Thyroid gland (tissue), 4 donors: ENCODE measurements at regions not wholly inside any gene's neighbourhood (a gene's known extent, or its start where the extent isn't known, plus 50 kb on each side); places are given as distances from the start of the nearest gene placed in this dataset.

Source experiments
- DNase-seq, 2 donors: peaks; one replicate each; pipeline ENCODE4 v3.0.0-alpha.2; 2019
- H3K27ac ChIP-seq, 3 donors: fragments of 200-600 bp; sonication (generic); 1 replicate in 2 of 3; 2 replicates in 1 of 3; pipeline ENCODE4 v1.5.1; 2016 to 2019; ENCODE audit warnings: mild to moderate bottlenecking in 1 of 3, moderate library complexity in 1 of 3
- H3K27me3 ChIP-seq: fragments of 200-600 bp; sonication (generic); one replicate; pipeline ENCODE4 v1.5.1; 2019
- H3K36me3 ChIP-seq, 2 donors: fragments of 200-600 bp; sonication (generic); one replicate each; pipeline ENCODE4 v1.5.1; 2016 to 2019
- H3K4me1 ChIP-seq, 2 donors: fragments of 200-600 bp; sonication (generic); one replicate each; pipeline ENCODE4 v1.5.1; 2017 to 2019
- H3K4me3 ChIP-seq, 3 donors: fragments of 200-600 bp; sonication (generic); replicated peaks in 1 of 3; 1 replicate in 2 of 3; 2 replicates in 1 of 3; pipeline ENCODE4 v1.5.1; 2016; ENCODE audit warnings: mild to moderate bottlenecking in 1 of 3
- H3K9me3 ChIP-seq: fragments of 200-600 bp; sonication (generic); one replicate; pipeline ENCODE4 v1.5.1; 2017
- POLR2A ChIP-seq, 2 donors: fragments of 450-650 bp; IDR thresholded peaks; one replicate each; pipeline ENCODE4 v1.6.1; 2017; ENCODE audit warnings: antibody characterized with exemption in 2 of 2, mild to moderate bottlenecking in 2 of 2, moderate library complexity in 1 of 2
- WGBS, 2 donors: methylation state at CpG; one replicate each; pipeline ENCODE4 v1.1.5; 2017; 5-methylcytosine and 5-hydroxymethylcytosine counted together
- intact Hi-C: fragments of 100-400 bp; cut with DNase I; formaldehyde crosslinking; loops from one replicate; pipeline ENCODE4 v1.15.1; 2023
- TF ChIP-seq, protein P1 (sequence below), 6 experiments: fragments of 200-600 bp in 3 of 6; fragments of 450-650 bp in 3 of 6; sonication (generic) in 3 of 6; IDR thresholded peaks; one replicate each; pipeline ENCODE4 v1.5.1; 2016 to 2019; ENCODE audit warnings: antibody characterized with exemption in 6 of 6, mild to moderate bottlenecking in 2 of 6, inconsistent platforms in 1 of 6, moderate library complexity in 1 of 6

DNA sequence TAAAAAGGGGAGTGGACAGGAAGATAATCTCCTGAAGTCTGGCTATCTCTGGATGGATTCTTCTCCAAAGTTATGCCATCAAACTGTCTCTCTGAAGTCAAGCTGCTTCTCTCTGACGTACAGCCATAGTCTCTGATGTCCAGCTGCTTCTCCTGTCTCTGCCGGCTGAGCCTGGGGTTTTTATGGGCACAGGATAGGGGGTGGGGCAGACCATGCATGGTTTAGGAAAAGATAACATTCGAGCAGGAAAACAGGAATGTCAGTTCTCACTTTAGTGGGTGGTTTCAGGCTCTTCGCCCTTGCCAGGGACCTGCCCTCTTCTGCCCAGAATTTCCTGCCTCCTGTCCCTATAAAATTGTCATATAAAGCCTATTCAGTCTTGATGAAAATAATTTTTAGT is 110.9 kb upstream of the ROBO1 start:
- Histone ChIP-seq H3K27ac (no peak overlapping the region), H3K4me3 (no peak overlapping the region), H3K9me3 (no peaks in the 10 kb centered on the region), H3K4me1 (no peaks in the 10 kb centered on the region), H3K27me3 (no peaks in the 10 kb centered on the region), H3K36me3 (no peaks in the 10 kb centered on the region)
- intact Hi-C loops = no loop called here
- no peak for TF ChIP-seq POLR2A (IDR thresholded peaks at IDR 0.05)
- TF ChIP-seq, protein P1, sequence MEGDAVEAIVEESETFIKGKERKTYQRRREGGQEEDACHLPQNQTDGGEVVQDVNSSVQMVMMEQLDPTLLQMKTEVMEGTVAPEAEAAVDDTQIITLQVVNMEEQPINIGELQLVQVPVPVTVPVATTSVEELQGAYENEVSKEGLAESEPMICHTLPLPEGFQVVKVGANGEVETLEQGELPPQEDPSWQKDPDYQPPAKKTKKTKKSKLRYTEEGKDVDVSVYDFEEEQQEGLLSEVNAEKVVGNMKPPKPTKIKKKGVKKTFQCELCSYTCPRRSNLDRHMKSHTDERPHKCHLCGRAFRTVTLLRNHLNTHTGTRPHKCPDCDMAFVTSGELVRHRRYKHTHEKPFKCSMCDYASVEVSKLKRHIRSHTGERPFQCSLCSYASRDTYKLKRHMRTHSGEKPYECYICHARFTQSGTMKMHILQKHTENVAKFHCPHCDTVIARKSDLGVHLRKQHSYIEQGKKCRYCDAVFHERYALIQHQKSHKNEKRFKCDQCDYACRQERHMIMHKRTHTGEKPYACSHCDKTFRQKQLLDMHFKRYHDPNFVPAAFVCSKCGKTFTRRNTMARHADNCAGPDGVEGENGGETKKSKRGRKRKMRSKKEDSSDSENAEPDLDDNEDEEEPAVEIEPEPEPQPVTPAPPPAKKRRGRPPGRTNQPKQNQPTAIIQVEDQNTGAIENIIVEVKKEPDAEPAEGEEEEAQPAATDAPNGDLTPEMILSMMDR (IDR thresholded peaks at IDR 0.05) = no peak
- DNase-seq = no peak
- 85 to 91% methylated on average over 4 of the region's 4 CpGs for WGBS, 2 donors

GRCh38 chr3:79874646-79875045 is 106.8 kb upstream of the ROBO1 start:
- H3K9me3 ChIP-seq = no peaks in the 10 kb centered on the region
- H3K27ac ChIP-seq = no peak overlapping the region
- intact Hi-C loops = no loop called here
- DNase-seq = no peak
- WGBS, 2 donors = 89 to 90% methylated on average over 4 of the region's 4 CpGs
- H3K4me1 ChIP-seq = no peaks in the 10 kb centered on the region
- H3K27me3 ChIP-seq = no peaks in the 10 kb centered on the region
- no peaks in the 10 kb centered on the region for H3K36me3 ChIP-seq
- no peak for TF ChIP-seq POLR2A (IDR thresholded peaks at IDR 0.05)
- TF ChIP-seq, protein P1 (IDR thresholded peaks at IDR 0.05) = no peak
- H3K4me3 ChIP-seq = no peak overlapping the region

DNA sequence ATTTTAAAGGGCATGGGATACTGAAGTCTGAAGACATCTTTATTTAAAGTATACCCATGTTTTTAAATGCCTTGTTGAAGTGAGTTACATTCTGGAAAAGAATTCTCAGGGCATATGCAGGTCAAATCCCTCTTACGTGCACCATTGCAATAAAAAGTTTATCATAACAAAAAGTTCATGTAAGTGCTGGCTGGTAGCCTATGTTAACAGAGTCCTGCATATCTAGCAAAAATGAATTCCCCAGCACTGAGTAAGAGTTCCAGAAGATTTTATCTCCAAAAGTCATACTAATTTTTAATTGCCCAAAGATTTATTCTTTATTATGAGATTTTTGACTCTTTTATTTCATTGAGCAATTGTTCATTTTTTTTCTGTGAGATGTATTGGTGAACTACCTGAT is 104.7 kb upstream of the ROBO1 start:
- Histone ChIP-seq H3K4me3 (no peak overlapping the region), H3K27ac (no peak overlapping the region), H3K27me3 (no peaks in the 10 kb centered on the region), H3K36me3 (no peaks in the 10 kb centered on the region), H3K4me1 (no peaks in the 10 kb centered on the region), H3K9me3 (no peaks in the 10 kb centered on the region)
- TF ChIP-seq, protein P1 (IDR thresholded peaks at IDR 0.05) = no peak
- no peak for TF ChIP-seq POLR2A (IDR thresholded peaks at IDR 0.05)
- 25 to 27% methylated on average over 1 of the region's 1 CpG for WGBS, 2 donors
- no peak for DNase-seq
- intact Hi-C loops = no loop called here

- 75 to 81% methylated on average over 1 of the region's 1 CpG for WGBS, 2 donors
- Histone ChIP-seq H3K9me3 (no peaks in the 10 kb centered on the region), H3K36me3 (no peaks in the 10 kb centered on the region), H3K4me1 (no peaks in the 10 kb centered on the region), H3K27ac (no peak overlapping the region), H3K27me3 (no peaks in the 10 kb centered on the region), H3K4me3 (no peak overlapping the region)
- intact Hi-C loops = no loop called here
- no peak for DNase-seq
- TF ChIP-seq, protein P1 (IDR thresholded peaks at IDR 0.05) = no peak
- TF ChIP-seq POLR2A (IDR thresholded peaks at IDR 0.05) = no peak
These were observed 103.9 kb upstream of the ROBO1 start for GRCh38 chr3:79871656-79872055.

GRCh38 chr3:79870313-79870620 is 102.5 kb upstream of the ROBO1 start:
- no peaks in the 10 kb centered on the region for H3K9me3 ChIP-seq
- TF ChIP-seq, protein P1 (IDR thresholded peaks at IDR 0.05) = no peak
- TF ChIP-seq POLR2A (IDR thresholded peaks at IDR 0.05) = no peak
- no peaks in the 10 kb centered on the region for H3K27me3 ChIP-seq
- no peak for DNase-seq
- intact Hi-C loops = no loop called here
- H3K4me1 ChIP-seq = no peaks in the 10 kb centered on the region
- no peaks in the 10 kb centered on the region for H3K36me3 ChIP-seq
- no peak overlapping the region for H3K27ac ChIP-seq
- no peak overlapping the region for H3K4me3 ChIP-seq
